H1 (cell line): ENCODE measurements at regions not wholly inside any gene's neighbourhood (a gene's known extent, or its start where the extent isn't known, plus 50 kb on each side); places are given as distances from the start of the nearest gene placed in this dataset.

Source experiments
- CTCF ChIA-PET: fragments of 300-600 bp; sonication (Branson Sonifier 250); formaldehyde crosslinking; loops from one replicate; lab custom pipeline; 2021; ENCODE audit not compliant: partially characterized antibody; lab: Charles Lee
- POLR2A ChIA-PET: fragments of 300-600 bp; sonication (Branson Sonifier 250); formaldehyde crosslinking; loops from one replicate; lab custom pipeline; 2021; ENCODE audit warnings: inconsistent platforms; ENCODE audit not compliant: partially characterized antibody; lab: Charles Lee
- DNase-seq, 2 experiments: peaks; one replicate each; pipeline versions ENCODE4 v3.0.0 to v3.0.0-alpha.2; 2010 to 2022; ENCODE audit warnings: low spot score in 2 of 2, low read depth in 1 of 2, mixed read lengths in 1 of 2
- FAIRE-seq: peaks from 2 replicates; lab custom pipeline; 2011; peaks lifted over from hg19 to GRCh38; lab: Jason Lieb, UNC
- H2AFZ ChIP-seq: 2 replicates; pipeline ENCODE4 v1.8.1; 2012; ENCODE audit warnings: low read length, inconsistent platforms
- H2AK5ac ChIP-seq: 2 replicates; pipeline ENCODE4 v1.6.1; 2013; ENCODE audit warnings: low read depth, low read length
- H2BK120ac ChIP-seq: replicated peaks from 2 replicates; pipeline ENCODE3; 2013; ENCODE audit warnings: low read depth, low read length, inconsistent platforms
- H2BK12ac ChIP-seq: 2 replicates; pipeline ENCODE4 v1.6.1; 2013; ENCODE audit warnings: low read depth, low read length
- H2BK15ac ChIP-seq: 2 replicates; pipeline ENCODE4 v1.6.1; 2013; ENCODE audit warnings: low read length
- H2BK20ac ChIP-seq: 2 replicates; pipeline ENCODE4 v1.6.1; 2013; ENCODE audit warnings: low read length
- H2BK5ac ChIP-seq: 2 replicates; pipeline ENCODE4 v1.6.1; 2013; ENCODE audit warnings: low read depth, low read length
- H3K14ac ChIP-seq: 2 replicates; pipeline ENCODE4 v1.6.1; 2013; ENCODE audit warnings: inconsistent platforms; ENCODE audit not compliant: insufficient read length
- H3K18ac ChIP-seq: 2 replicates; pipeline ENCODE4 v1.6.1; 2013; ENCODE audit warnings: low read length; ENCODE audit errors: extremely low read depth
- H3K23ac ChIP-seq: 2 replicates; pipeline ENCODE4 v1.6.1; 2013; ENCODE audit warnings: inconsistent platforms; ENCODE audit not compliant: insufficient read length
- H3K23me2 ChIP-seq: 2 replicates; pipeline ENCODE4 v1.6.1; 2013; ENCODE audit warnings: low read depth, low read length
- H3K27ac ChIP-seq: 2 replicates; pipeline ENCODE4 v1.6.1; 2011; ENCODE audit warnings: low read depth, low read length, inconsistent platforms
- H3K27me3 ChIP-seq, 4 experiments: replicated peaks in 1 of 4; 1 replicate in 1 of 4; 2 replicates in 3 of 4; pipeline versions ENCODE4 v1.6.1 to v1.8.1; 2011 to 2013; ENCODE audit warnings: low read length in 3 of 4, mild to moderate bottlenecking in 3 of 4, inconsistent platforms in 2 of 4, mixed read lengths in 2 of 4, moderate library complexity in 1 of 4; ENCODE audit not compliant: control insufficient read depth in 3 of 4, insufficient read depth in 3 of 4; ENCODE audit errors: extremely low read depth in 1 of 4
- H3K36me3 ChIP-seq, 4 experiments: 2 replicates each; pipeline versions ENCODE4 v1.6.1 to v1.8.1; 2011 to 2013; ENCODE audit warnings: mild to moderate bottlenecking in 4 of 4, low read length in 3 of 4, moderate library complexity in 2 of 4, control low read depth in 1 of 4, inconsistent platforms in 1 of 4; ENCODE audit not compliant: insufficient read depth in 4 of 4, control insufficient read depth in 2 of 4
- H3K4ac ChIP-seq: replicated peaks from 2 replicates; pipeline ENCODE3; 2013; ENCODE audit warnings: low read length, low read depth, mixed read lengths, inconsistent platforms; ENCODE audit not compliant: insufficient read length
- H3K4me1 ChIP-seq, 4 experiments: replicated peaks in 1 of 4; 1 replicate in 1 of 4; 2 replicates in 3 of 4; pipeline versions ENCODE4 v1.6.1 to v1.8.1; 2011 to 2013; ENCODE audit warnings: low read length in 3 of 4, inconsistent platforms in 2 of 4, mixed read lengths in 1 of 4; ENCODE audit not compliant: insufficient read depth in 4 of 4, control insufficient read depth in 3 of 4
- H3K4me2 ChIP-seq, 2 experiments: 2 replicates each; pipeline versions ENCODE4 v1.6.1 to v1.8.1; 2011 to 2013; ENCODE audit warnings: low read depth in 2 of 2, low read length in 2 of 2, control low read depth in 1 of 2, inconsistent platforms in 1 of 2, mild to moderate bottlenecking in 1 of 2; ENCODE audit not compliant: insufficient read depth in 1 of 2
- H3K4me3 ChIP-seq, 4 experiments: fragments of 200-600, 300-600 bp in 1 of 4; sonication (generic), shearing (Covaris generic), sonication (Bioruptor Twin) in 1 of 4; 2 replicates each; pipeline versions ENCODE4 v1.5.1 to v1.8.1; 2011 to 2016; ENCODE audit warnings: low read length in 4 of 4, low read depth in 3 of 4, control low read depth in 2 of 4, inconsistent platforms in 2 of 4, mild to moderate bottlenecking in 2 of 4, mixed read lengths in 1 of 4, moderate library complexity in 1 of 4; ENCODE audit not compliant: insufficient read depth in 2 of 4; ENCODE audit errors: extremely low read depth in 1 of 4
- H3K56ac ChIP-seq: replicated peaks from 2 replicates; pipeline ENCODE3; 2013; ENCODE audit warnings: low read depth, mild to moderate bottlenecking, mixed read lengths, low read length, inconsistent platforms; ENCODE audit not compliant: insufficient read length
- H3K79me1 ChIP-seq: 2 replicates; pipeline ENCODE4 v1.6.1; 2013; ENCODE audit warnings: low read depth, low read length, control low read depth
- H3K79me2 ChIP-seq, 2 experiments: 2 replicates each; pipeline versions ENCODE4 v1.6.1 to v1.8.1; 2012 to 2013; ENCODE audit warnings: low read length in 2 of 2, mild to moderate bottlenecking in 2 of 2, inconsistent platforms in 1 of 2; ENCODE audit not compliant: insufficient read depth in 2 of 2, control insufficient read depth in 1 of 2
- H3K9ac ChIP-seq, 4 experiments: replicated peaks in 1 of 4; 1 replicate in 1 of 4; 2 replicates in 3 of 4; pipeline versions ENCODE4 v1.6.1 to v1.8.1; 2011 to 2013; ENCODE audit warnings: low read depth in 3 of 4, low read length in 3 of 4, control low read depth in 2 of 4, mild to moderate bottlenecking in 2 of 4, moderate library complexity in 2 of 4, inconsistent platforms in 1 of 4; ENCODE audit errors: extremely low read depth in 1 of 4
- H3K9me3 ChIP-seq, 2 experiments: 2 replicates each; pipeline versions ENCODE4 v1.6.1 to v1.8.1; 2012 to 2013; ENCODE audit warnings: mild to moderate bottlenecking in 2 of 2, moderate library complexity in 2 of 2, control low read depth in 1 of 2, inconsistent platforms in 1 of 2, low read depth in 1 of 2, low read length in 1 of 2, mixed read lengths in 1 of 2; ENCODE audit not compliant: insufficient read depth in 2 of 2
- H4K20me1 ChIP-seq, 2 experiments: replicated peaks in 1 of 2; 2 replicates each; pipeline versions ENCODE3 to v1.8.1; 2011 to 2013; ENCODE audit warnings: inconsistent platforms in 2 of 2, low read length in 2 of 2, mild to moderate bottlenecking in 1 of 2; ENCODE audit not compliant: insufficient read depth in 2 of 2, control insufficient read depth in 1 of 2
- H4K5ac ChIP-seq: 2 replicates; pipeline ENCODE4 v1.6.1; 2013; ENCODE audit warnings: low read length, low read depth, mixed read lengths, inconsistent platforms; ENCODE audit not compliant: insufficient read length
- H4K8ac ChIP-seq: 2 replicates; pipeline ENCODE4 v1.8.0; 2013; ENCODE audit warnings: mild to moderate bottlenecking, moderate library complexity, low read length, inconsistent platforms; ENCODE audit not compliant: insufficient read depth; ENCODE audit errors: extremely low read depth
- H4K91ac ChIP-seq: replicated peaks from 2 replicates; pipeline ENCODE3; 2013; ENCODE audit warnings: low read length, mixed read lengths, inconsistent platforms; ENCODE audit not compliant: insufficient read length
- ATF2 ChIP-seq: IDR thresholded peaks from 2 replicates; pipeline ENCODE4 v1.6.1; 2012; ENCODE audit warnings: low read length, inconsistent platforms
- GTF2F1 ChIP-seq: IDR thresholded peaks from 2 replicates; pipeline ENCODE4 v1.6.1; 2012; ENCODE audit warnings: low read depth, low read length, improper control_type of control experiment, borderline replicate concordance
- HDAC6 ChIP-seq: IDR thresholded peaks from one replicate; pipeline ENCODE4 v1.7.1; 2012; ENCODE audit warnings: low read depth, mild to moderate bottlenecking, inconsistent platforms, low read length, moderate library complexity
- JUN ChIP-seq: IDR thresholded peaks from 2 replicates; pipeline ENCODE4 v1.6.1; 2011; ENCODE audit warnings: low read depth, mild to moderate bottlenecking, improper control_type of control experiment, low read length
- SAP30 ChIP-seq: fragments of 300-600 bp; sonication (generic); IDR thresholded peaks from 2 replicates; pipeline ENCODE4 v1.7.1; 2012; ENCODE audit warnings: low read length, moderate library complexity, mild to moderate bottlenecking, inconsistent platforms; ENCODE audit not compliant: insufficient read depth, insufficient replicate concordance
- SUZ12 ChIP-seq: fragments of 200-600 bp; sonication (generic); IDR thresholded peaks from 2 replicates; pipeline ENCODE4 v1.6.1; 2012; ENCODE audit warnings: mild to moderate bottlenecking, inconsistent platforms, low read length, moderate library complexity, mixed read lengths
- TAF1 ChIP-seq: IDR thresholded peaks from 2 replicates; pipeline ENCODE4 v1.6.1; 2011; ENCODE audit warnings: mild to moderate bottlenecking, low read depth, low read length
- TAF7 ChIP-seq: optimal IDR thresholded peaks from 2 replicates; pipeline ENCODE3; 2011; ENCODE audit warnings: low read depth, mild to moderate bottlenecking, inconsistent platforms, low read length, moderate library complexity, borderline replicate concordance
- WGBS, 2 experiments: shearing (Covaris generic) in 1 of 2; methylation state at CpG; one replicate each; pipeline versions ENCODE4 v1.1.6 to v1.1.7; 2013 to 2015; ENCODE audit warnings: low lambda C conversion rate in 2 of 2, mixed read lengths in 2 of 2, inconsistent platforms in 1 of 2, low coverage in 1 of 2, missing lambda C conversion rate in 1 of 2; ENCODE audit not compliant: insufficient replicate concordance in 2 of 2, insufficient coverage in 1 of 2, insufficient read length in 1 of 2; ENCODE audit errors: extremely low coverage in 1 of 2, missing lambda C conversion rate in 1 of 2; 5-methylcytosine and 5-hydroxymethylcytosine counted together
- TF ChIP-seq, protein P1 (sequence below): IDR thresholded peaks from 2 replicates; pipeline ENCODE4 v1.6.1; 2011; ENCODE audit warnings: low read depth, mild to moderate bottlenecking, low read length; ENCODE audit not compliant: insufficient read depth

DNA sequence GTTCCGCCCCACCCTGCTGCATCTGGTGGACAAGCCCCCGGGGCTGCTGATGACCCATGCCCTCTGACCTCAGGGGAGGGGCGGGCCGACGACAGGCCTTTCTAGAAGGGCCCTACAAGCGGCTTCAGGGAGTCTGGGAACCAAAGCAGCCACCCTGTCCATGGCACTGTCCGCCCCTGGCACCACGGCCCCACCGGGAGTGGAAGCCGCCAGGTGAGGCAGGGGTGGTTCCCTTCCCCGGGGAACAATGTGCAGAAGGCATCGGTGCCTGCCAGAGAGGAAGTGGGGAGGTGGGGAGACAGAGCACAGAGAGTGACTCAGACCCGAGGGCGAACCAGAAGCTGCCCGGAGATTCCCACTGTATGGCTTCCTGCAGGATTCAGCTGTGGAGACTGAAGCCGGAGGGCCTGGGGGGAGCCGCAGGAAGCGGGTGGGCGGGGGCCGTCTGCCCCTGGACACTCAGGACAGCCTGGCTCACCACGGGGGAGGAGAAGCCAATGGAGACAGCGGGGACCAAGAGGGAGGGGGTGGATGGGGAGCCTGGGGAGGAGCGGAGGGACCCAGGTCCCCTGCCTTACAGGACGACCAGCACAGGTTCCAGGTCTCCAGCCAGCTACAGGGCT is 134.0 kb downstream of the TPRA1 start:
- CTCF ChIA-PET: interaction anchor here (0.7 to 5.5 kb wide), 26 partner anchors 9 to 717 kb away, joined by 3 to 74 read pairs (median 4); partner anchors contain the start of gene PRR20G
- no peak overlapping the region for H2BK20ac ChIP-seq
- no peak overlapping the region for H3K27ac ChIP-seq
- no peak overlapping the region for H2AK5ac ChIP-seq
- H4K8ac ChIP-seq: peak overlapping the region; percentile 21
- peaks cover 2 to 5% of the 10 kb centered on the region in 2 experiments for H4K20me1 ChIP-seq
- H2BK15ac ChIP-seq: no peak overlapping the region
- no peaks in the 10 kb centered on the region for H3K79me2 ChIP-seq
- H2BK12ac ChIP-seq: peak overlapping the region; percentile 68; the same call in 1 of the 2 replicates
- H3K36me3 ChIP-seq: no peaks in the 10 kb centered on the region
- peak overlapping the region; percentile 29 to 67 (median 49) for H3K4me3 ChIP-seq
- DNase-seq: peak in 1 of 2 experiments; percentile 62
- 10% methylated on average over 21 of the region's 24 CpGs; no CpG with 5 or more reads in 1 of the 2 experiments for WGBS, 2 experiments
- H3K56ac ChIP-seq: no peak overlapping the region
- no peak overlapping the region for H2BK120ac ChIP-seq
- H2AFZ ChIP-seq: peak overlapping the region; percentile 49; the same call in 1 of the 2 replicates
- no peak overlapping the region for H4K5ac ChIP-seq
- H3K23me2 ChIP-seq: peaks cover 11% of the 10 kb centered on the region; the same call in 1 of the 2 replicates
- peaks cover 2 to 15% (median 8%) of the 10 kb centered on the region in 4 experiments; a peak in 5 of 7 replicates for H3K4me1 ChIP-seq
- POLR2A ChIA-PET: interaction anchor here (0.8 to 1.5 kb wide), 2 partner anchors 17 to 91 kb away, joined by 3 read pairs; no protein-coding TSS in a partner anchor
- H3K4ac ChIP-seq: no peak overlapping the region
- H3K9ac ChIP-seq: no peak overlapping the region
- H2BK5ac ChIP-seq: no peak overlapping the region; the same call in 1 of the 2 replicates
- no peak overlapping the region for H3K23ac ChIP-seq
- FAIRE-seq: no peak
- H3K18ac ChIP-seq: peak overlapping the region; percentile 19; the same call in 1 of the 2 replicates
- no peak overlapping the region for H4K91ac ChIP-seq
- peaks cover 19 to 41% (median 34%) of the 10 kb centered on the region in 4 experiments for H3K27me3 ChIP-seq
- H3K14ac ChIP-seq: no peak overlapping the region
- no peaks in the 10 kb centered on the region for H3K9me3 ChIP-seq
- H3K4me2 ChIP-seq: peak overlapping the region; percentile 85 to 90
- no peaks in the 10 kb centered on the region for H3K79me1 ChIP-seq
- TF ChIP-seq JUN (no peak), ATF2 (no peak), GTF2F1 (no peak), HDAC6 (no peak), SUZ12 (peak; percentile 68; the same call in 1 of the 2 replicates), SAP30 (no peak), TAF7 (no peak), TAF1 (no peak)
- TF ChIP-seq, protein P1, sequence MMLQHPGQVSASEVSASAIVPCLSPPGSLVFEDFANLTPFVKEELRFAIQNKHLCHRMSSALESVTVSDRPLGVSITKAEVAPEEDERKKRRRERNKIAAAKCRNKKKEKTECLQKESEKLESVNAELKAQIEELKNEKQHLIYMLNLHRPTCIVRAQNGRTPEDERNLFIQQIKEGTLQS: no peak
